ENCODE measurements at regions not wholly inside any gene's neighbourhood (a gene's known extent, or its start where the extent isn't known, plus 50 kb on each side); places are given as distances from the start of the nearest gene placed in this dataset.

DNA sequence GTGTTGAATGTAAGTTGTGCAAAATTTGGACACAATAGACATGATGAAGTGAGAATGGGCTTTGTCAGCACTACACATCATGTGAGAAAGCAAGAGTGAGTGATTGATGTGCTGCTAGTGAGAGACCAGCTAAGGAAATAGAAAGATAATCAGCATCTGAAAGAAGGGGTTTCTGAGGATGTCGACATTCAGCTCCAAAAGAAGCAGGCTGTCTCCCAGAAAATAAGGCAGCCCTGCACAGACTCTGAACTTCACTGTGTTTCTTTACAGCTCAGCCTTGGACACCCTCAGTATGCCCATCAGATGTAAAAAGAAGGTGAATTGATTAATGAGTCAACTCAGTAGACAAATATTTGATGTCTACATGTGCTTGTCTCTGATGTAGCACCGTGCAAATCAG is 80.8 kb upstream of the ADCY2 start:
- TF ChIP-seq TCF7L2 (IDR thresholded peaks at IDR 0.05; ENCODE audit: low read depth, low read length) (no peak), POLR2AphosphoS5 (IDR thresholded peaks at IDR 0.05; ENCODE audit: low read depth, low read length) (no peak), SIN3A (IDR thresholded peaks at IDR 0.05; ENCODE audit: borderline replicate concordance, insufficient read depth, low read depth, low read length) (no peak)
- TF ChIP-seq, protein P1, sequence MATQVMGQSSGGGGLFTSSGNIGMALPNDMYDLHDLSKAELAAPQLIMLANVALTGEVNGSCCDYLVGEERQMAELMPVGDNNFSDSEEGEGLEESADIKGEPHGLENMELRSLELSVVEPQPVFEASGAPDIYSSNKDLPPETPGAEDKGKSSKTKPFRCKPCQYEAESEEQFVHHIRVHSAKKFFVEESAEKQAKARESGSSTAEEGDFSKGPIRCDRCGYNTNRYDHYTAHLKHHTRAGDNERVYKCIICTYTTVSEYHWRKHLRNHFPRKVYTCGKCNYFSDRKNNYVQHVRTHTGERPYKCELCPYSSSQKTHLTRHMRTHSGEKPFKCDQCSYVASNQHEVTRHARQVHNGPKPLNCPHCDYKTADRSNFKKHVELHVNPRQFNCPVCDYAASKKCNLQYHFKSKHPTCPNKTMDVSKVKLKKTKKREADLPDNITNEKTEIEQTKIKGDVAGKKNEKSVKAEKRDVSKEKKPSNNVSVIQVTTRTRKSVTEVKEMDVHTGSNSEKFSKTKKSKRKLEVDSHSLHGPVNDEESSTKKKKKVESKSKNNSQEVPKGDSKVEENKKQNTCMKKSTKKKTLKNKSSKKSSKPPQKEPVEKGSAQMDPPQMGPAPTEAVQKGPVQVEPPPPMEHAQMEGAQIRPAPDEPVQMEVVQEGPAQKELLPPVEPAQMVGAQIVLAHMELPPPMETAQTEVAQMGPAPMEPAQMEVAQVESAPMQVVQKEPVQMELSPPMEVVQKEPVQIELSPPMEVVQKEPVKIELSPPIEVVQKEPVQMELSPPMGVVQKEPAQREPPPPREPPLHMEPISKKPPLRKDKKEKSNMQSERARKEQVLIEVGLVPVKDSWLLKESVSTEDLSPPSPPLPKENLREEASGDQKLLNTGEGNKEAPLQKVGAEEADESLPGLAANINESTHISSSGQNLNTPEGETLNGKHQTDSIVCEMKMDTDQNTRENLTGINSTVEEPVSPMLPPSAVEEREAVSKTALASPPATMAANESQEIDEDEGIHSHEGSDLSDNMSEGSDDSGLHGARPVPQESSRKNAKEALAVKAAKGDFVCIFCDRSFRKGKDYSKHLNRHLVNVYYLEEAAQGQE (IDR thresholded peaks at IDR 0.05; ENCODE audit: insufficient read depth in 1 of 2, low read depth in 2 of 2, low read length in 1 of 2), result no peak
- TF ChIP-seq, protein P2, sequence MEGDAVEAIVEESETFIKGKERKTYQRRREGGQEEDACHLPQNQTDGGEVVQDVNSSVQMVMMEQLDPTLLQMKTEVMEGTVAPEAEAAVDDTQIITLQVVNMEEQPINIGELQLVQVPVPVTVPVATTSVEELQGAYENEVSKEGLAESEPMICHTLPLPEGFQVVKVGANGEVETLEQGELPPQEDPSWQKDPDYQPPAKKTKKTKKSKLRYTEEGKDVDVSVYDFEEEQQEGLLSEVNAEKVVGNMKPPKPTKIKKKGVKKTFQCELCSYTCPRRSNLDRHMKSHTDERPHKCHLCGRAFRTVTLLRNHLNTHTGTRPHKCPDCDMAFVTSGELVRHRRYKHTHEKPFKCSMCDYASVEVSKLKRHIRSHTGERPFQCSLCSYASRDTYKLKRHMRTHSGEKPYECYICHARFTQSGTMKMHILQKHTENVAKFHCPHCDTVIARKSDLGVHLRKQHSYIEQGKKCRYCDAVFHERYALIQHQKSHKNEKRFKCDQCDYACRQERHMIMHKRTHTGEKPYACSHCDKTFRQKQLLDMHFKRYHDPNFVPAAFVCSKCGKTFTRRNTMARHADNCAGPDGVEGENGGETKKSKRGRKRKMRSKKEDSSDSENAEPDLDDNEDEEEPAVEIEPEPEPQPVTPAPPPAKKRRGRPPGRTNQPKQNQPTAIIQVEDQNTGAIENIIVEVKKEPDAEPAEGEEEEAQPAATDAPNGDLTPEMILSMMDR (IDR thresholded peaks at IDR 0.05), result no peak
- in situ Hi-C loops (cut with HindIII; ENCODE audit: low pct_unique_long_range_greater_than_20kb, low sequenced_read_pairs) (no loop called here), intact Hi-C loops (cut with micrococcal nuclease; ENCODE audit: unreplicated experiment) (no loop called here)
- Histone ChIP-seq H3K27me3 (ENCODE audit: control insufficient read depth, insufficient read depth, low read length) (no peaks in the 10 kb centered on the region), H3K4me1 (ENCODE audit: control insufficient read depth, insufficient read depth, low read length) (no peaks in the 10 kb centered on the region), H3K4me3 (ENCODE audit: low read depth in 2 of 2, low read length in 2 of 2) (no peak overlapping the region), H3K9me3 (ENCODE audit: control insufficient read depth, insufficient read depth, low read depth, low read length) (no peaks in the 10 kb centered on the region), H3K36me3 (ENCODE audit: control insufficient read depth, insufficient read depth, low read length) (no peaks in the 10 kb centered on the region), H3K27ac (ENCODE audit: low read length) (no peak overlapping the region)
- DNase-seq (ENCODE audit: low read depth, low spot score), result no peak
- ChIA-PET CTCF (no interaction called here), POLR2A (no interaction called here)
- no TSS peak for BruUV-seq (replicated peaks)
- no peak for ATAC-seq

DNA sequence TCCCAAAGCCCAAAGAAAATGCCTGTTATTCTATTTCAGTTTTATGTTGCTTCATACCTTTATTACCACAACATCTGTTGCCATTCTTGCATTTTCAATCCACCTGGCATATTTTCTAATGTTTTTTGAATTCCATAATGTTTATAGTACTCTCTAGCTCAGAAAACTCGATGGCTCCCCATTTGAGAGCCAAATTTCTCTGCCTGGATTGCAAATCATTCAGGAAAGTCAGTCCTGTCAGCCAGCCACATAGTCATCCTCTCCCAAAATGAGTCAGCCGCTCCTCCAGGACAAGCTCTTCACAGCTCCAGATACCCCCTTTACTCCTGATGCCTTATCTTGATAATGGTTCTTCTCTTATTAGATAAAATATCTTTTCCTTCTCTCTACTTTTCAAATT is 78.2 kb upstream of the ADCY2 start:
- in situ Hi-C loops (cut with HindIII; ENCODE audit: low pct_unique_long_range_greater_than_20kb, low sequenced_read_pairs), result no loop called here
- H3K27ac ChIP-seq (ENCODE audit: low read length), result no peak overlapping the region
- ChIA-PET POLR2A (no interaction called here), CTCF (interaction anchor here (0.5 kb wide), 1 partner anchor 437 kb away, joined by 5 read pairs; no protein-coding TSS in a partner anchor)
- no peaks in the 10 kb centered on the region for H3K9me3 ChIP-seq (ENCODE audit: control insufficient read depth, insufficient read depth, low read depth, low read length)
- intact Hi-C loops (cut with micrococcal nuclease; ENCODE audit: unreplicated experiment), result no loop called here
- H3K27me3 ChIP-seq (ENCODE audit: control insufficient read depth, insufficient read depth, low read length), result no peaks in the 10 kb centered on the region
- ATAC-seq, result no peak
- no peak for DNase-seq (ENCODE audit: low read depth, low spot score)
- TF ChIP-seq, protein P2 (IDR thresholded peaks at IDR 0.05), result no peak
- TF ChIP-seq SIN3A (IDR thresholded peaks at IDR 0.05; ENCODE audit: borderline replicate concordance, insufficient read depth, low read depth, low read length) (no peak), TCF7L2 (IDR thresholded peaks at IDR 0.05; ENCODE audit: low read depth, low read length) (no peak), POLR2AphosphoS5 (IDR thresholded peaks at IDR 0.05; ENCODE audit: low read depth, low read length) (no peak)
- TF ChIP-seq, protein P1 (IDR thresholded peaks at IDR 0.05; ENCODE audit: insufficient read depth in 1 of 2, low read depth in 2 of 2, low read length in 1 of 2), result no peak
- no peaks in the 10 kb centered on the region for H3K36me3 ChIP-seq (ENCODE audit: control insufficient read depth, insufficient read depth, low read length)
- no peaks in the 10 kb centered on the region for H3K4me1 ChIP-seq (ENCODE audit: control insufficient read depth, insufficient read depth, low read length)
- no peak overlapping the region for H3K4me3 ChIP-seq (ENCODE audit: low read depth in 2 of 2, low read length in 2 of 2)
- no TSS peak for BruUV-seq (replicated peaks)

Data from Panc1 (cell line).